Right lobe of liver (tissue), 6 donors: ENCODE measurements at regions not wholly inside any gene's neighbourhood (a gene's known extent, or its start where the extent isn't known, plus 50 kb on each side); places are given as distances from the start of the nearest gene placed in this dataset.

Experiments used
- ATAC-seq, 4 donors: fragments of 200-7000 bp; cut with Tn5 transposase; one replicate each; pipeline ENCODE4 v1.9.1; 2020; ENCODE audit warnings: mild to moderate bottlenecking in 4 of 4, moderate library complexity in 4 of 4
- DNase-seq, 3 donors: peaks; one replicate each; pipeline ENCODE4 v3.0.0-alpha.2; 2020
- H3K27ac ChIP-seq, 3 donors: fragments of 200-600 bp; one replicate each; pipeline ENCODE4 v1.8.0; 2022
- H3K27me3 ChIP-seq, 2 donors: fragments of 200-600 bp; one replicate each; pipeline ENCODE4 v1.8.0; 2022
- H3K36me3 ChIP-seq, 4 donors: fragments of 200-600 bp; sonication (generic) in 1 of 4; one replicate each; pipeline versions ENCODE4 v1.5.1 to v1.8.0; 2017 to 2022; ENCODE audit warnings: control low read depth in 1 of 4
- H3K4me1 ChIP-seq, 4 donors: fragments of 200-600 bp; sonication (generic) in 1 of 4; one replicate each; pipeline versions ENCODE4 v1.5.1 to v1.8.0; 2017 to 2022; ENCODE audit warnings: control low read depth in 1 of 4
- H3K4me3 ChIP-seq, 3 donors: fragments of 200-600 bp; one replicate each; pipeline ENCODE4 v1.8.0; 2022
- H3K9me3 ChIP-seq, 4 donors: fragments of 200-600 bp; sonication (generic) in 1 of 4; one replicate each; pipeline versions ENCODE4 v1.5.1 to v1.8.0; 2017 to 2022; ENCODE audit warnings: control low read depth in 1 of 4
- CTCF ChIP-seq, 4 donors: fragments of 200-600 bp in 3 of 4; fragments of 450-650 bp in 1 of 4; IDR thresholded peaks; one replicate each; pipeline versions ENCODE4 v1.5.1 to v1.8.0; 2016 to 2022; ENCODE audit warnings: antibody characterized with exemption in 4 of 4, mild to moderate bottlenecking in 2 of 4
- POLR2A ChIP-seq: fragments of 450-650 bp; IDR thresholded peaks from one replicate; pipeline ENCODE4 v1.6.1; 2017; ENCODE audit warnings: antibody characterized with exemption, mild to moderate bottlenecking
- WGBS: methylation state at CpG from one replicate; pipeline ENCODE4 v1.1.6; 2018; ENCODE audit warnings: low coverage, low lambda C conversion rate; ENCODE audit not compliant: insufficient coverage; ENCODE audit errors: missing lambda C conversion rate; 5-methylcytosine and 5-hydroxymethylcytosine counted together
- intact Hi-C, 2 donors: fragments of 100-400 bp; cut with DNase I; formaldehyde crosslinking; loops; one replicate each; pipeline versions ENCODE4 v1.11.2 to v1.14.1; 2022
- donor health status: DM: no; HTN: yes; CAD: no.
- donor health status: DM: no; HTN: no; CAD: no.
- donor health status: DM: no; HTN: no; CAD: no.
- donor health status: DM: no; HTN: yes; CAD: no.
- donor health status: DM: no; HTN: yes; CAD: no.

GRCh38 chr10:10093021-10093420 is 924.7 kb upstream of the CELF2 start:
- H3K27me3 ChIP-seq: no peaks in the 10 kb centered on the region
- intact Hi-C loops: no loop called here
- WGBS: 45% methylated on average over 3 of the region's 3 CpGs
- ATAC-seq (no peak), DNase-seq (no peak)
- TF ChIP-seq POLR2A (no peak), CTCF (IDR thresholded peaks at IDR 0.05) (no peak)
- no peaks in the 10 kb centered on the region for H3K9me3 ChIP-seq
- H3K4me1 ChIP-seq: no peaks in the 10 kb centered on the region
- H3K27ac ChIP-seq: no peak overlapping the region
- no peaks in the 10 kb centered on the region for H3K36me3 ChIP-seq
- H3K4me3 ChIP-seq: no peak overlapping the region

GRCh38 chr10:10094691-10095090 is 923.0 kb upstream of the CELF2 start:
- H3K27me3 ChIP-seq: no peaks in the 10 kb centered on the region
- TF ChIP-seq POLR2A (no peak), CTCF (IDR thresholded peaks at IDR 0.05) (no peak)
- DNase-seq (no peak), ATAC-seq (no peak)
- intact Hi-C loops: no loop called here
- WGBS: 27% methylated on average over 5 of the region's 5 CpGs
- H3K36me3 ChIP-seq: no peaks in the 10 kb centered on the region
- no peaks in the 10 kb centered on the region for H3K4me1 ChIP-seq
- no peak overlapping the region for H3K4me3 ChIP-seq
- H3K9me3 ChIP-seq: peaks cover 0 to 2% (median 0%) of the 10 kb centered on the region in 4 donors
- H3K27ac ChIP-seq: no peak overlapping the region

GRCh38 chr10:10096296-10096695 is 921.4 kb upstream of the CELF2 start:
- DNase-seq: no peak
- Histone ChIP-seq H3K4me3 (no peak overlapping the region), H3K9me3 (peaks cover 0 to 2% (median 0%) of the 10 kb centered on the region in 4 donors), H3K27me3 (no peaks in the 10 kb centered on the region), H3K27ac (no peak overlapping the region), H3K4me1 (no peaks in the 10 kb centered on the region), H3K36me3 (no peaks in the 10 kb centered on the region)
- no peak for ATAC-seq
- intact Hi-C loops: no loop called here
- TF ChIP-seq CTCF (IDR thresholded peaks at IDR 0.05): no peak
- TF ChIP-seq POLR2A: no peak

GRCh38 chr10:10096898-10097297 is 920.8 kb upstream of the CELF2 start:
- intact Hi-C loops: no loop called here
- 43% methylated on average over 3 of the region's 3 CpGs for WGBS

More at GRCh38 chr10:10096898-10097297, 920.8 kb upstream of the CELF2 start:
- H3K4me1 ChIP-seq: no peaks in the 10 kb centered on the region
- H3K4me3 ChIP-seq: no peak overlapping the region
- H3K27me3 ChIP-seq: no peaks in the 10 kb centered on the region
- peaks cover 0 to 2% (median 0%) of the 10 kb centered on the region in 4 donors for H3K9me3 ChIP-seq
- no peak for ATAC-seq
- DNase-seq: no peak
- no peaks in the 10 kb centered on the region for H3K36me3 ChIP-seq
- H3K27ac ChIP-seq: no peak overlapping the region
- TF ChIP-seq POLR2A (no peak), CTCF (IDR thresholded peaks at IDR 0.05) (no peak)
